ENCODE measurements at regions not wholly inside any gene's neighbourhood (a gene's known extent, or its start where the extent isn't known, plus 50 kb on each side); places are given as distances from the start of the nearest gene placed in this dataset.

GRCh38 chr20:11063444-11063843 is 389.6 kb upstream of the JAG1 start:
- WGBS, 2 experiments (ENCODE audit: extremely low coverage in 2 of 2, insufficient read length in 1 of 2) = no CpG with 5 or more reads among the region's 3 CpGs
- H4K20me1 ChIP-seq (ENCODE audit: insufficient read depth, low read length) = no peaks in the 10 kb centered on the region
- POLR2A ChIA-PET (ENCODE audit: unreplicated experiment) = no interaction called here

More at GRCh38 chr20:11063444-11063843, 389.6 kb upstream of the JAG1 start:
- Histone ChIP-seq H3K4me1 (ENCODE audit: control insufficient read depth, insufficient read depth, low read length) (no peaks in the 10 kb centered on the region), H2BK20ac (ENCODE audit: low read depth, low read length) (no peak overlapping the region), H3K56ac (ENCODE audit: extremely low read depth, insufficient read depth, low read length) (no peak overlapping the region), H3K9me1 (ENCODE audit: insufficient read depth, low read length) (no peaks in the 10 kb centered on the region), H2BK15ac (ENCODE audit: low read depth, low read length) (no peak overlapping the region), H3K27me3 (ENCODE audit: control insufficient read depth, insufficient read depth, low read length) (no peaks in the 10 kb centered on the region; the same call in 1 of the 2 replicates), H2AK5ac (ENCODE audit: low read depth, low read length) (no peak overlapping the region), H4K8ac (ENCODE audit: low read depth in 2 of 2, low read length in 2 of 2) (no peak overlapping the region), H3K4ac (ENCODE audit: low read depth, low read length) (no peak overlapping the region), H3K27ac (ENCODE audit: insufficient read depth, low read length) (no peak overlapping the region), H3K79me1 (ENCODE audit: low read depth in 1 of 2, low read length in 2 of 2) (no peaks in the 10 kb centered on the region), H3K18ac (ENCODE audit: low read depth, low read length) (no peak overlapping the region), H2AK9ac (replicated peaks; ENCODE audit: low read depth, low read length, poor library complexity) (no peak overlapping the region), H3K23ac (ENCODE audit: low read depth, low read length) (no peak overlapping the region), H3K4me2 (ENCODE audit: low read depth, low read length) (no peak overlapping the region), H3K9ac (ENCODE audit: low read depth, low read length) (no peak overlapping the region), H4K91ac (ENCODE audit: insufficient read depth, low read depth, low read length) (no peak overlapping the region), H2BK120ac (ENCODE audit: low read depth, low read length) (no peak overlapping the region), H3K4me3 (ENCODE audit: insufficient read depth, low read depth, low read length) (no peak overlapping the region), H3K9me3 (ENCODE audit: control insufficient read depth, insufficient read depth, low read length) (no peaks in the 10 kb centered on the region), H4K5ac (ENCODE audit: low read depth, low read length) (no peak overlapping the region), H2BK5ac (ENCODE audit: low read depth, low read length, poor library complexity, severe bottlenecking) (no peak overlapping the region), H3K36me3 (ENCODE audit: control insufficient read depth, insufficient read depth, low read length) (no peaks in the 10 kb centered on the region), H3K14ac (replicated peaks; ENCODE audit: low read depth, low read length) (no peak overlapping the region), H2AFZ (replicated peaks; ENCODE audit: low read length, poor library complexity) (no peak overlapping the region)
- no peak for DNase-seq
- TF ChIP-seq USF2 (IDR thresholded peaks at IDR 0.05; ENCODE audit: low read depth, low read length) (no peak), RAD21 (IDR thresholded peaks at IDR 0.05; ENCODE audit: low read length) (no peak), MXI1 (IDR thresholded peaks at IDR 0.05; ENCODE audit: borderline replicate concordance, low read depth, low read length) (no peak), RCOR1 (IDR thresholded peaks at IDR 0.05; ENCODE audit: insufficient replicate concordance, low read length) (no peak), NFE2L2 (IDR thresholded peaks at IDR 0.05; ENCODE audit: low read depth, low read length) (no peak), MAZ (IDR thresholded peaks at IDR 0.05; ENCODE audit: borderline replicate concordance, low read depth, low read length) (no peak), RFX5 (IDR thresholded peaks at IDR 0.05; ENCODE audit: low read depth, low read length) (no peak), MAFK (IDR thresholded peaks at IDR 0.05; ENCODE audit: low read depth, low read length) (no peak), CEBPB (IDR thresholded peaks at IDR 0.05; ENCODE audit: low read depth, low read length) (no peak), FOS (IDR thresholded peaks at IDR 0.05; ENCODE audit: low read depth, low read length) (no peak), BHLHE40 (IDR thresholded peaks at IDR 0.05; ENCODE audit: low read depth, low read length) (no peak), POLR2A (IDR thresholded peaks at IDR 0.05; ENCODE audit: low read depth, low read length) (no peak), SMC3 (IDR thresholded peaks at IDR 0.05; ENCODE audit: low read depth, low read length) (no peak), CHD1 (IDR thresholded peaks at IDR 0.05; ENCODE audit: low read depth, low read length) (no peak), ELK1 (IDR thresholded peaks at IDR 0.05; ENCODE audit: borderline replicate concordance, low read depth, low read length) (no peak)
- TF ChIP-seq, protein P1, sequence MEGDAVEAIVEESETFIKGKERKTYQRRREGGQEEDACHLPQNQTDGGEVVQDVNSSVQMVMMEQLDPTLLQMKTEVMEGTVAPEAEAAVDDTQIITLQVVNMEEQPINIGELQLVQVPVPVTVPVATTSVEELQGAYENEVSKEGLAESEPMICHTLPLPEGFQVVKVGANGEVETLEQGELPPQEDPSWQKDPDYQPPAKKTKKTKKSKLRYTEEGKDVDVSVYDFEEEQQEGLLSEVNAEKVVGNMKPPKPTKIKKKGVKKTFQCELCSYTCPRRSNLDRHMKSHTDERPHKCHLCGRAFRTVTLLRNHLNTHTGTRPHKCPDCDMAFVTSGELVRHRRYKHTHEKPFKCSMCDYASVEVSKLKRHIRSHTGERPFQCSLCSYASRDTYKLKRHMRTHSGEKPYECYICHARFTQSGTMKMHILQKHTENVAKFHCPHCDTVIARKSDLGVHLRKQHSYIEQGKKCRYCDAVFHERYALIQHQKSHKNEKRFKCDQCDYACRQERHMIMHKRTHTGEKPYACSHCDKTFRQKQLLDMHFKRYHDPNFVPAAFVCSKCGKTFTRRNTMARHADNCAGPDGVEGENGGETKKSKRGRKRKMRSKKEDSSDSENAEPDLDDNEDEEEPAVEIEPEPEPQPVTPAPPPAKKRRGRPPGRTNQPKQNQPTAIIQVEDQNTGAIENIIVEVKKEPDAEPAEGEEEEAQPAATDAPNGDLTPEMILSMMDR (conservative IDR thresholded peaks at IDR 0.05; ENCODE audit: low read depth, low read length) = no peak
- no peak for ATAC-seq (ENCODE audit: low read depth)
- intact Hi-C loops (cut with micrococcal nuclease) = no loop called here
- in situ Hi-C loops (cut with MboI; ENCODE audit: low sequenced_read_pairs) = no loop called here
- dilution Hi-C loops (cut with HindIII; ENCODE audit: low sequenced_read_pairs, unreplicated experiment) = no loop called here
- CTCF ChIA-PET = no interaction called here
- no TSS peak for BruUV-seq (replicated peaks)
